Esophagus squamous epithelium (tissue), 5 donors: ENCODE measurements at regions not wholly inside any gene's neighbourhood (a gene's known extent, or its start where the extent isn't known, plus 50 kb on each side); places are given as distances from the start of the nearest gene placed in this dataset.
"Not testable (repeated sequence)": the region's sequence is repeated elsewhere in the genome, so short reads cannot be mapped to it uniquely, and the experiment has no call there.

Experiments
- DNase-seq: peaks from one replicate; lab custom pipeline; 2025; lab: John Stamatoyannopoulos, UW
- H3K27ac ChIP-seq, 4 donors: fragments of 200-600 bp; sonication (generic); one replicate each; pipeline ENCODE4 v1.5.1; 2016 to 2019; ENCODE audit warnings: mild to moderate bottlenecking in 1 of 4
- H3K27me3 ChIP-seq, 4 donors: fragments of 200-600 bp; sonication (generic); 1 replicate in 3 of 4; 2 replicates in 1 of 4; pipeline versions ENCODE4 v1.5.1 to v1.6.0; 2017 to 2021; ENCODE audit warnings: antibody characterized with exemption in 1 of 4
- H3K36me3 ChIP-seq, 3 donors: fragments of 200-600 bp; sonication (generic); one replicate each; pipeline ENCODE4 v1.5.1; 2016 to 2019
- H3K4me1 ChIP-seq, 3 donors: fragments of 200-600 bp; sonication (generic); one replicate each; pipeline ENCODE4 v1.5.1; 2017 to 2019
- H3K4me3 ChIP-seq, 4 donors: fragments of 200-600 bp; sonication (generic); 1 replicate in 3 of 4; 2 replicates in 1 of 4; pipeline ENCODE4 v1.5.1; 2016 to 2019; ENCODE audit warnings: mild to moderate bottlenecking in 2 of 4, moderate library complexity in 1 of 4
- H3K9me3 ChIP-seq, 3 donors: fragments of 200-600 bp; sonication (generic); one replicate each; pipeline ENCODE4 v1.5.1; 2016 to 2019
- POLR2A ChIP-seq, 4 donors: fragments of 450-650 bp; IDR thresholded peaks; one replicate each; pipeline ENCODE4 v1.6.1; 2017; ENCODE audit warnings: antibody characterized with exemption in 4 of 4, mild to moderate bottlenecking in 4 of 4, moderate library complexity in 3 of 4
- WGBS, 2 donors: methylation state at CpG; one replicate each; pipeline ENCODE4 v1.1.5; 2018; 5-methylcytosine and 5-hydroxymethylcytosine counted together
- intact Hi-C: fragments of 100-400 bp; cut with DNase I; formaldehyde crosslinking; loops from one replicate; pipeline ENCODE4 v1.15.0; 2022
- TF ChIP-seq, protein P1 (sequence below), 6 experiments: fragments of 450-650 bp in 4 of 6; fragments of 200-600 bp in 2 of 6; sonication (generic) in 2 of 6; IDR thresholded peaks; one replicate each; pipeline ENCODE4 v1.5.1; 2016 to 2019; ENCODE audit warnings: antibody characterized with exemption in 6 of 6, mild to moderate bottlenecking in 4 of 6, moderate library complexity in 4 of 6
- donor health status: DM: yes; HTN: yes; CAD: no.

- H3K4me1 ChIP-seq = peaks cover 0 to 56% (median 21%) of the 10 kb centered on the region in 3 donors
- 85 to 88% methylated on average over 8 of the region's 8 CpGs for WGBS, 2 donors
Measured at GRCh38 chr7:131035088-131035770, 292.4 kb upstream of the MKLN1 start.

DNA sequence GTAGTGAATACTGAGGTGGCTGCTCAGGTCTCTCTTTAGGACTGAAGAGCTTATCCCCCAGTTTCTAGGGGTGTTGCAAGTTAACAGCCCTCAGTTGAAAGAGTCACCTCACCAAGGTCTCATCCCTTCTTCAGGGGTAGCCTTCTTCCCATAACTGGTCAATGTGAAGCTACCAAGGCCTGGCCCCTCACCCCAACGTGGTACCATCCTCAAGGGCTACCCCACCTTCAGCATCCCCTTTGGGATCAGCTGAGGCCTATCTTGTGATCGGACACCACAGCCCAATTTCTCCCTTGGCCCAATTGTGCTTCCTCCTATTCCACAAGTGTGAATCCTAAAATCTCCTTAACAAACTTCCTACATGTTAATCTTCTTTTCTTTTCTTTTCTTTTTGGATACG lies 289.5 kb upstream of the MKLN1 start:
- 80 to 88% methylated on average over 3 of the region's 3 CpGs for WGBS, 2 donors
- no peak for DNase-seq
- no peaks in the 10 kb centered on the region for H3K9me3 ChIP-seq
- H3K4me3 ChIP-seq = no peak overlapping the region
- peaks cover 0 to 57% (median 21%) of the 10 kb centered on the region in 3 donors for H3K4me1 ChIP-seq
- intact Hi-C loops = no loop called here
- TF ChIP-seq, protein P1, sequence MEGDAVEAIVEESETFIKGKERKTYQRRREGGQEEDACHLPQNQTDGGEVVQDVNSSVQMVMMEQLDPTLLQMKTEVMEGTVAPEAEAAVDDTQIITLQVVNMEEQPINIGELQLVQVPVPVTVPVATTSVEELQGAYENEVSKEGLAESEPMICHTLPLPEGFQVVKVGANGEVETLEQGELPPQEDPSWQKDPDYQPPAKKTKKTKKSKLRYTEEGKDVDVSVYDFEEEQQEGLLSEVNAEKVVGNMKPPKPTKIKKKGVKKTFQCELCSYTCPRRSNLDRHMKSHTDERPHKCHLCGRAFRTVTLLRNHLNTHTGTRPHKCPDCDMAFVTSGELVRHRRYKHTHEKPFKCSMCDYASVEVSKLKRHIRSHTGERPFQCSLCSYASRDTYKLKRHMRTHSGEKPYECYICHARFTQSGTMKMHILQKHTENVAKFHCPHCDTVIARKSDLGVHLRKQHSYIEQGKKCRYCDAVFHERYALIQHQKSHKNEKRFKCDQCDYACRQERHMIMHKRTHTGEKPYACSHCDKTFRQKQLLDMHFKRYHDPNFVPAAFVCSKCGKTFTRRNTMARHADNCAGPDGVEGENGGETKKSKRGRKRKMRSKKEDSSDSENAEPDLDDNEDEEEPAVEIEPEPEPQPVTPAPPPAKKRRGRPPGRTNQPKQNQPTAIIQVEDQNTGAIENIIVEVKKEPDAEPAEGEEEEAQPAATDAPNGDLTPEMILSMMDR (IDR thresholded peaks at IDR 0.05) = no peak
- TF ChIP-seq POLR2A (IDR thresholded peaks at IDR 0.05) = no peak
- no peaks in the 10 kb centered on the region for H3K36me3 ChIP-seq
- H3K27ac ChIP-seq = no peak overlapping the region
- no peaks in the 10 kb centered on the region for H3K27me3 ChIP-seq

More at GRCh38 chr7:131035088-131035770, 292.4 kb upstream of the MKLN1 start:
- Histone ChIP-seq H3K36me3 (no peaks in the 10 kb centered on the region), H3K27me3 (no peaks in the 10 kb centered on the region), H3K9me3 (no peaks in the 10 kb centered on the region), H3K4me3 (no peak overlapping the region), H3K27ac (no peak overlapping the region)
- no peak for DNase-seq
- intact Hi-C loops = no loop called here
- TF ChIP-seq POLR2A (IDR thresholded peaks at IDR 0.05) = no peak
- TF ChIP-seq, protein P1 (IDR thresholded peaks at IDR 0.05) = no peak

GRCh38 chr7:131039355-131039762 lies 288.3 kb upstream of the MKLN1 start:
- intact Hi-C loops = no loop called here
- H3K27ac ChIP-seq = peak overlapping the region in 2 of 4 donors; percentile 31 to 39
- no peak overlapping the region for H3K4me3 ChIP-seq
- DNase-seq = no peak
- no peaks in the 10 kb centered on the region for H3K36me3 ChIP-seq
- peaks cover 0 to 56% (median 15%) of the 10 kb centered on the region in 3 donors for H3K4me1 ChIP-seq
- no peaks in the 10 kb centered on the region for H3K27me3 ChIP-seq
- WGBS, 2 donors = 28 to 54% methylated on average over 2 of the region's 2 CpGs
- H3K9me3 ChIP-seq = no peaks in the 10 kb centered on the region
- no peak for TF ChIP-seq POLR2A (IDR thresholded peaks at IDR 0.05)
- TF ChIP-seq, protein P1 (IDR thresholded peaks at IDR 0.05) = no peak

- 80 to 82% methylated on average over 3 of the region's 3 CpGs for WGBS, 2 donors
- Histone ChIP-seq H3K36me3 (no peaks in the 10 kb centered on the region), H3K4me1 (peaks cover 0 to 54% (median 12%) of the 10 kb centered on the region in 3 donors), H3K27me3 (no peaks in the 10 kb centered on the region), H3K4me3 (no peak overlapping the region), H3K27ac (peak overlapping the region in 3 of 4 donors; percentile 31 to 39 (median 34)), H3K9me3 (no peaks in the 10 kb centered on the region)
- intact Hi-C loops = no loop called here
- TF ChIP-seq POLR2A (IDR thresholded peaks at IDR 0.05) = no peak
- TF ChIP-seq, protein P1 (IDR thresholded peaks at IDR 0.05) = no peak
- no peak for DNase-seq
Measured at GRCh38 chr7:131039836-131040235, 287.8 kb upstream of the MKLN1 start.

DNA sequence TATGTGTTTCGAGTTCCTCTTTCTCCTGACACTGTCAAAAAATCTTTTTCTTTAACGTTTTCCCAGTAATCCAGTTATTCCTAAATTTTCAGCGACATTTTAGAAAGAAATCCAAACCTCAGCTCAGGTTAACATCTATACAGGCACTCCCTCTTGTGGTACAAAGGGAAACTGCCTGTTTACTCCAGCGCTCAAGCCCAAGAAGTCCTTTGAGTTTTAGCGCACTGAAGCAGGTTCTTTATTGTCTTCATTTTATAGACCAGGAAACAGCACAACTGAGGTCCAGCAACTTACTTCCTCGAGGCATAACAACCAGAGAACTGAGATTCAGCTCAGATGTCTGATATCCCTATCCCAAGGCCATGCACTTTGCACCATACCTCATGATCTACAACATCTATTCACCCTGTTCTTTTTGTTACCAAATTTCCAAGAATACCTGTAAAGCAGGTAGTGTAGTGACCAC lies 287.2 kb upstream of the MKLN1 start:
- TF ChIP-seq POLR2A (IDR thresholded peaks at IDR 0.05) = no peak
- TF ChIP-seq, protein P1 (IDR thresholded peaks at IDR 0.05) = peak; percentile 75 to 93 (median 89)
- H3K9me3 ChIP-seq = no peaks in the 10 kb centered on the region
- H3K4me1 ChIP-seq = peaks cover 0 to 52% (median 12%) of the 10 kb centered on the region in 3 donors
- 1 to 2% methylated on average over 5 to 6 of the region's 6 CpGs for WGBS, 2 donors
- H3K27ac ChIP-seq = peak overlapping the region in 2 of 4 donors; percentile 34 to 39
- H3K27me3 ChIP-seq = no peaks in the 10 kb centered on the region
- no peak for DNase-seq
- no peak overlapping the region for H3K4me3 ChIP-seq
- peaks cover 0 to 4% (median 0%) of the 10 kb centered on the region in 3 donors for H3K36me3 ChIP-seq
- intact Hi-C loops = no loop called here

GRCh38 chr7:131041012-131041695 lies 286.5 kb upstream of the MKLN1 start:
- H3K4me1 ChIP-seq = peaks cover 0 to 52% (median 12%) of the 10 kb centered on the region in 3 donors
- DNase-seq, H3K36me3 ChIP-seq, H3K27me3 ChIP-seq, H3K27ac ChIP-seq, intact Hi-C loops, H3K4me3 ChIP-seq, H3K9me3 ChIP-seq: not testable (repeated sequence)
- WGBS, 2 donors = 90 to 95% methylated on average over 15 to 17 of the region's 17 CpGs
